ENCODE measurements at regions not wholly inside any gene's neighbourhood (a gene's known extent, or its start where the extent isn't known, plus 50 kb on each side); places are given as distances from the start of the nearest gene placed in this dataset.
"Not testable (repeated sequence)": the region's sequence is repeated elsewhere in the genome, so short reads cannot be mapped to it uniquely, and the experiment has no call there.

GRCh38 chr21:28126521-28127174 lies 866.0 kb downstream of the LTN1 start:
- no peak overlapping the region for H3K4me3 ChIP-seq (ENCODE audit: low read depth, low read length)
- no peak for TF ChIP-seq CTCF (conservative IDR thresholded peaks at IDR 0.05; ENCODE audit: low read depth, low read length)
- no peak for DNase-seq (ENCODE audit: low read depth)

GRCh38 chr21:28124541-28124940 lies 868.1 kb downstream of the LTN1 start:
- H3K4me3 ChIP-seq (ENCODE audit: low read depth, low read length) = no peak overlapping the region
- no peak for TF ChIP-seq CTCF (conservative IDR thresholded peaks at IDR 0.05; ENCODE audit: low read depth, low read length)
- DNase-seq (ENCODE audit: low read depth) = no peak

GRCh38 chr21:28118570-28118969 lies 874.1 kb downstream of the LTN1 start:
- no peak for DNase-seq (ENCODE audit: low read depth)
- H3K4me3 ChIP-seq (ENCODE audit: low read depth, low read length) = no peak overlapping the region
- no peak for TF ChIP-seq CTCF (conservative IDR thresholded peaks at IDR 0.05; ENCODE audit: low read depth, low read length)

- not testable (repeated sequence) for H3K4me3 ChIP-seq (ENCODE audit: low read depth, low read length); DNase-seq (ENCODE audit: low read depth)
Measured at GRCh38 chr21:28114986-28115385, 877.7 kb downstream of the LTN1 start.

- no peak for DNase-seq (ENCODE audit: low read depth)
- H3K4me3 ChIP-seq (ENCODE audit: low read depth, low read length) = no peak overlapping the region
- no peak for TF ChIP-seq CTCF (conservative IDR thresholded peaks at IDR 0.05; ENCODE audit: low read depth, low read length)
Measured at GRCh38 chr21:28113718-28114117, 879.0 kb downstream of the LTN1 start.

- DNase-seq (ENCODE audit: low read depth) = no peak
- H3K4me3 ChIP-seq (ENCODE audit: low read depth, low read length) = no peak overlapping the region
- no peak for TF ChIP-seq CTCF (conservative IDR thresholded peaks at IDR 0.05; ENCODE audit: low read depth, low read length)
Measured at GRCh38 chr21:28112511-28112910, 880.2 kb downstream of the LTN1 start.

- DNase-seq (ENCODE audit: low read depth) = peak; percentile 77
- TF ChIP-seq CTCF (conservative IDR thresholded peaks at IDR 0.05; ENCODE audit: low read depth, low read length) = no peak
- peak overlapping the region; percentile 29 for H3K4me3 ChIP-seq (ENCODE audit: low read depth, low read length)
Measured at GRCh38 chr21:28111151-28111619, 881.5 kb downstream of the LTN1 start.

Measured in choroid plexus epithelial cell (primary cell).